Activated CD4-positive, alpha-beta memory T cell treated with anti-CD3 and anti-CD28 coated beads for 36 hours (primary cell): ENCODE measurements at regions not wholly inside any gene's neighbourhood (a gene's known extent, or its start where the extent isn't known, plus 50 kb on each side); places are given as distances from the start of the nearest gene placed in this dataset.
"Not testable (repeated sequence)": the region's sequence is repeated elsewhere in the genome, so short reads cannot be mapped to it uniquely, and the experiment has no call there.

Experiments
- CTCF ChIA-PET: fragments of 350-600 bp; sonication (Branson Sonifier 250); formaldehyde crosslinking; loops from one replicate; lab custom pipeline; 2021; ENCODE audit warnings: antibody characterized with exemption, inconsistent platforms; lab: Charles Lee
- POLR2A ChIA-PET: fragments of 350-600 bp; sonication (Branson Sonifier 250); formaldehyde crosslinking; loops from one replicate; lab custom pipeline; 2021; ENCODE audit warnings: antibody characterized with exemption; lab: Charles Lee
- DNase-seq: peaks from one replicate; pipeline ENCODE4 v3.0.0-alpha.2; 2020
- H3K27ac Mint-ChIP-seq: one replicate; pipeline ENCODE4 v1.8.0; 2021; ENCODE audit warnings: mixed read lengths
- H3K27me3 Mint-ChIP-seq: one replicate; pipeline ENCODE4 v1.8.0; 2021; ENCODE audit warnings: mixed read lengths
- H3K36me3 Mint-ChIP-seq: one replicate; pipeline ENCODE4 v1.8.0; 2021; ENCODE audit warnings: mixed read lengths
- H3K4me1 Mint-ChIP-seq: one replicate; pipeline ENCODE4 v1.8.0; 2021; ENCODE audit warnings: low read depth, mixed read lengths
- H3K4me3 Mint-ChIP-seq: one replicate; pipeline ENCODE4 v1.8.0; 2021; ENCODE audit warnings: mild to moderate bottlenecking, mixed read lengths
- H3K9me3 Mint-ChIP-seq: one replicate; pipeline ENCODE4 v1.8.0; 2021; ENCODE audit warnings: mixed read lengths
- intact Hi-C: fragments of 100-400 bp; cut with micrococcal nuclease; formaldehyde crosslinking; loops from one replicate; pipeline ENCODE4 v1.15.1; 2023

DNA sequence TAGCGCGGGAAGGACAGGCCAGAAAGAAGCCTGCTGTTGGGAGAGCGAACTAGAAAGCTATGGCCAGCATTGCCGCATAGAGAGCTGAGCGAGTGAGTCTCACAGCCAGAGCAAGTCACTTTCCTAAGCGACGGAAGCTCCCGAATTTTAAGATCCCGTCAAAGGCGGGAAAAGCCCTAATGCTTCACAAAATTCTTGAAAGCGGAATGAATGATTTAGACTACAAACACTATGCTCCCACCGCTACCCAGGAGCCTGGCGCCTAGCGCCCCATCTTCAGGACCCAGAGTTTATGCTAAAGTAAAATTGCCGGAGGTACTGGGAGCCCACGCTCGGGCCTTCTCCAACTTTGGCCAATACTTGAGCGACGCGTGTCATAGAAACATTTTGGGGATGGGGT, 409.9 kb upstream of the ESRRG start:
- intact Hi-C loops, result loop anchor here (10.0 kb wide), 1 partner anchor 1032 kb away; no protein-coding TSS in a partner anchor
- CTCF ChIA-PET, result no interaction called here
- no peak for DNase-seq
- H3K27me3 Mint-ChIP-seq, result peaks cover 50% of the 10 kb centered on the region
- no peak overlapping the region for H3K27ac Mint-ChIP-seq
- peaks cover 1% of the 10 kb centered on the region for H3K36me3 Mint-ChIP-seq
- H3K4me1 Mint-ChIP-seq, result peaks cover 6% of the 10 kb centered on the region
- no peaks in the 10 kb centered on the region for H3K9me3 Mint-ChIP-seq
- POLR2A ChIA-PET, result no interaction called here
- H3K4me3 Mint-ChIP-seq, result no peak overlapping the region

DNA sequence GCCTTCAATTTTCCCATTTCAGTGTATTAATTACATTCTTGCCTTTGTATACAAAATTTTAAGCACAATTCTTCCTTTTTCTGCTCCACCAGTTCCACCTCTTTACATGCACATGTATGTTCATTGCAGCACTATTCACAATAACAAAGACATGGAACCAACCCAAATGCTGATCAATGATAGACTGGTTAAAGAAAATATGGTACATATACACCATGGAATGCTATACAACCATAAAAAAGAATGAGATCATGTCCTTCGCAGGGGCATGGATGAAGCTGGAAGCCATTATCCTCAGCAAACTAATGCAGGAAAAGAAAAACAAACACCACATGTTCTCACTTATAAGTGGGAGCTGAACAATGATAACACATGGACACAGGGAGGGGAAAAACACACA, 400.1 kb upstream of the ESRRG start:
- H3K36me3 Mint-ChIP-seq, DNase-seq, CTCF ChIA-PET, H3K9me3 Mint-ChIP-seq, intact Hi-C loops, H3K27me3 Mint-ChIP-seq, H3K4me1 Mint-ChIP-seq, H3K4me3 Mint-ChIP-seq, POLR2A ChIA-PET, H3K27ac Mint-ChIP-seq: not testable (repeated sequence)

- H3K27me3 Mint-ChIP-seq, result no peaks in the 10 kb centered on the region
- no peaks in the 10 kb centered on the region for H3K9me3 Mint-ChIP-seq
- no peak overlapping the region for H3K4me3 Mint-ChIP-seq
- POLR2A ChIA-PET, result no interaction called here
- CTCF ChIA-PET, result no interaction called here
- no peak overlapping the region for H3K27ac Mint-ChIP-seq
- H3K36me3 Mint-ChIP-seq, result no peaks in the 10 kb centered on the region
- H3K4me1 Mint-ChIP-seq, result no peaks in the 10 kb centered on the region
- intact Hi-C loops, result no loop called here
- DNase-seq, result no peak
These were observed 394.8 kb upstream of the ESRRG start for GRCh38 chr1:217117973-217118465.

DNA sequence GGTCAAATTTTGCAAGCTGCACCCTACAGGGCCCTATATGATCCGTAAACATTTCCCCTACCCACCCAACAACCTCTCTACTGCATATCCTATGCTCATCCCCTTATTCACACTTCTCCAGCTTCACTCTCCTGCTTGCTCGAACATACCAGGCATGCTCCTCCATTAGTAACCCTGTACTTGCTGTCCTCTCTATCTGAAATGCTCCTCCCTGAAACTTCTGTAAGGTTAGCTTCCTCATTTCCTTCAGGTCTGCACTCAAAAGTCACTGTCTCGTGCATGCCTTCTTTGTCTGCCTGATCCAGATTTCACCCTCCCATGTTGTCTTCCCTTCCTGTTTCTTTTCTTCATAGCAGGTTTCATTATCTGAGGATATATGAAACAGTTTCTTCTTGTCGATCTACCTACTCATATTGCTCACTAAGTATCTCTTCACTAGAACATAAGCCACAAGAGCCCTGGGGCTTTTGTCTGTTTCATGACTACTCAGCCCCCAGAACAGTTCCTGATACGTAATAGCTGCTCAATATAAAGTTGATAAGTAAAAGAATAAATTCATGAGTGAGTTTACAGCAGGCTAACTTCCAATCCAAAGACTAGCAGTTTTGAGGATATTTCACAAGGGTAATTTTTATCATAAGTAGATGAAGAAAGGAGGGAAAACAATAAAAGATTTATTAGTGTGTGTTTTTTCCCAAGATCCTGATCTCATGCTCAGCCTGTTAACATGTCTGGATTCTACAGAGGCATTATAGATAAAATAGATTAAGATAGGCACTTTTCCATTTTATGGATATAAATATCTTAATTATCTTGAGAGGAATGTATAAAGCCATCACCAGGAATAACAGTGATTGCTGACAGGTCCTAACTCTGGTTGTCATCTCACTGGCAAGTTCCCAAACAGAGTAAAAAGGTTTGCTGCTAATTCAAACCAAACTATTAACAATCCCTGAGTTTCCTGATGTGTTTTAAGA, 392.5 kb upstream of the ESRRG start:
- Mint-ChIP-seq H3K9me3 (peaks cover 5% of the 10 kb centered on the region), H3K36me3 (no peaks in the 10 kb centered on the region), H3K4me3 (no peak overlapping the region), H3K27me3 (no peaks in the 10 kb centered on the region), H3K4me1 (no peaks in the 10 kb centered on the region), H3K27ac (no peak overlapping the region)
- DNase-seq, result no peak
- CTCF ChIA-PET, result no interaction called here
- intact Hi-C loops, result no loop called here
- POLR2A ChIA-PET, result no interaction called here

GRCh38 chr1:217109928-217110327, 386.7 kb upstream of the ESRRG start:
- CTCF ChIA-PET, result no interaction called here
- H3K4me1 Mint-ChIP-seq, result no peaks in the 10 kb centered on the region

DNA sequence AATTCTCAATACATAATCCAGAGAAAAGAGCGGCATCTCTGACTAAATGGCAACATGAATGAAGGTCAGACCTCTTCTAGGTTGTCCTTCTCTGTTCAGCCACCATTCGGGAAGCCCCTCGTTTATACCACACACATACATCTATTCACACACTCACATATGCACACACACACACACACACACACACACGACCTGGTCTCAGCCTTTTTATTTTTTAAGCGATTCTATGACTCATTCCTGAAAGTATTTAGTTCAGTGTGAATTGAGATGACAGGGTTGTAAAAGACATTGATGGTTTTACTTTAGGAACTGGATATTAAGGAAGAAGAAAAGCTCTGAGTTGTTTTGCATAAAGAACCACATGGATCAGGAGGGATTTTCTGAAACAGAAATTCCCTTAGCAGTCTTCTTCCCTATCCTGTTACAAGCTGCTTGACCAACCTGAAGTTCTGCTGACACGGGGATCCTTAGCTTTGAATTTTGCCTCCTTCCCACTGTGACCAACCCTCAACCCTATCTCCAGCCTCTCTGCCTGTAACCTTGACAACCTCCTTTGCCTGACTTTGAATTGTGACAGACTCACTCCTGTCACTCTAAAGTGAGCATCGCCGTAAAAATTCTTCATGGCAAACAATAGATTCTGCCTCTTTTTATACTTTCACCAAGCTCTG, 383.1 kb upstream of the ESRRG start:
- Mint-ChIP-seq H3K36me3 (no peaks in the 10 kb centered on the region), H3K4me1 (no peaks in the 10 kb centered on the region), H3K4me3 (no peak overlapping the region), H3K27ac (no peak overlapping the region), H3K9me3 (peaks cover 3% of the 10 kb centered on the region), H3K27me3 (no peaks in the 10 kb centered on the region)
- intact Hi-C loops, result no loop called here
- ChIA-PET POLR2A (no interaction called here), CTCF (no interaction called here)
- DNase-seq, result no peak

More at GRCh38 chr1:217109928-217110327, 386.7 kb upstream of the ESRRG start:
- Mint-ChIP-seq H3K36me3 (no peaks in the 10 kb centered on the region), H3K4me3 (no peak overlapping the region), H3K27ac (no peak overlapping the region), H3K27me3 (no peaks in the 10 kb centered on the region), H3K9me3 (peaks cover 8% of the 10 kb centered on the region)
- POLR2A ChIA-PET, result no interaction called here
- intact Hi-C loops, result no loop called here
- no peak for DNase-seq

- H3K27me3 Mint-ChIP-seq, result no peaks in the 10 kb centered on the region
- H3K36me3 Mint-ChIP-seq, result no peaks in the 10 kb centered on the region
- no peak for DNase-seq
- intact Hi-C loops, result no loop called here
- no peak overlapping the region for H3K27ac Mint-ChIP-seq
- H3K9me3 Mint-ChIP-seq, result peaks cover 2% of the 10 kb centered on the region
- ChIA-PET POLR2A (no interaction called here), CTCF (no interaction called here)
- H3K4me1 Mint-ChIP-seq, result no peaks in the 10 kb centered on the region
- H3K4me3 Mint-ChIP-seq, result no peak overlapping the region
These were observed 382.2 kb upstream of the ESRRG start for GRCh38 chr1:217105437-217105836.

DNA sequence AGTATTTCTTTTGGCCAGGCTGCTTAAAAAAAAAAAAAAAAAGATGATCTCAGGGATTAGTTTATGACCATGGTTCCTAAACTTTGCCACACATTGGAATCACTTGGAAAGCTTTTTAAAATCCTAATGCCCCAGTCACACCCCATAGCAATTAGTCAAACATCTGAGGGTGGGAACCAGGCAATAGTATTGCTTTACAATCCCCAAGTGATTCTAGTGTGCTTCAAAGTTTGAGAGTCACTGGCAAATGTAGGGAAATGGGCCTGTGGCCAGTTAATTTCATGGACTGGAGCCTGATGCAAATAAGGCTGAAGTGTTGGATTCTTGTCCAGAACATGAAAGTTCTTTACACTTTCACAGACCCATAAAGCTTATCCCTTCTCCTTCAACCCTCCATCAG, 374.6 kb upstream of the ESRRG start:
- ChIA-PET CTCF (no interaction called here), POLR2A (interaction anchor here (0.5 to 0.6 kb wide), 2 partner anchors 1172 to 1323 kb away, joined by 3 read pairs; no protein-coding TSS in a partner anchor)
- Mint-ChIP-seq H3K27ac (no peak overlapping the region), H3K4me3 (no peak overlapping the region), H3K9me3 (peaks cover 1% of the 10 kb centered on the region), H3K36me3 (no peaks in the 10 kb centered on the region), H3K4me1 (no peaks in the 10 kb centered on the region), H3K27me3 (peaks cover 2% of the 10 kb centered on the region)
- DNase-seq, result no peak
- intact Hi-C loops, result no loop called here

GRCh38 chr1:217096200-217096599, 373.0 kb upstream of the ESRRG start:
- peaks cover 1% of the 10 kb centered on the region for H3K9me3 Mint-ChIP-seq
- H3K27me3 Mint-ChIP-seq, result peaks cover 10% of the 10 kb centered on the region
- DNase-seq, result no peak
- ChIA-PET POLR2A (no interaction called here), CTCF (no interaction called here)
- no peaks in the 10 kb centered on the region for H3K36me3 Mint-ChIP-seq
- H3K27ac Mint-ChIP-seq, result no peak overlapping the region
- H3K4me1 Mint-ChIP-seq, result no peaks in the 10 kb centered on the region
- no peak overlapping the region for H3K4me3 Mint-ChIP-seq
- intact Hi-C loops, result no loop called here

DNA sequence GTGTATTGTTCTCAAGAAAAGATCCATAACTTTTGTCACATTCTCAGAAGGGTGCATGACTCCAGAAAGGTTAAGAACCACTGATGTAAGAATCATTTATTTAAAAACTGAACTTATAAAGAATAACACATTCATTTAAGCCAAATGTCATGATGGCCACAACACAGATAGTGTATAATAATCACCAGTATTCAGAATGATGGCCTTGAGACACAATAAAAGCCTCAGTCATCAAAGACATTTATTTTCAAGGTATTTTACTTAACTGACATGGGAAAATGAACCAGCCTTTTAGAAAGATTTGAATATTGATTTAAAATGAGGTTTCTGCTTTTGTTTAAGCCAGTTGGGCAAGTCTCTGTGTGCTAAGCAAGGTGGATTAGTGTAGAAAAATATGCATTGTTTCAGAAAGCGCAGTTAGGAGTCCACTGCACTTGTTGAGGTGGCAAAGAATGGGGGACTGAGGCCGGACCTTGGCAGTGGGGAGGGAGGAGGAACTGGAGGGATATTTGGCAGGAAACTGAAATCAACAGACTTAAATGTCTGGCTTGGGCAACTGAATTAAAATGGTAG, 371.9 kb upstream of the ESRRG start:
- Mint-ChIP-seq H3K36me3 (no peaks in the 10 kb centered on the region), H3K27ac (no peak overlapping the region), H3K27me3 (peaks cover 17% of the 10 kb centered on the region), H3K9me3 (peaks cover 1% of the 10 kb centered on the region), H3K4me3 (no peak overlapping the region), H3K4me1 (peaks cover 2% of the 10 kb centered on the region)
- intact Hi-C loops, result no loop called here
- no peak for DNase-seq
- CTCF ChIA-PET, result no interaction called here
- POLR2A ChIA-PET, result no interaction called here

DNA sequence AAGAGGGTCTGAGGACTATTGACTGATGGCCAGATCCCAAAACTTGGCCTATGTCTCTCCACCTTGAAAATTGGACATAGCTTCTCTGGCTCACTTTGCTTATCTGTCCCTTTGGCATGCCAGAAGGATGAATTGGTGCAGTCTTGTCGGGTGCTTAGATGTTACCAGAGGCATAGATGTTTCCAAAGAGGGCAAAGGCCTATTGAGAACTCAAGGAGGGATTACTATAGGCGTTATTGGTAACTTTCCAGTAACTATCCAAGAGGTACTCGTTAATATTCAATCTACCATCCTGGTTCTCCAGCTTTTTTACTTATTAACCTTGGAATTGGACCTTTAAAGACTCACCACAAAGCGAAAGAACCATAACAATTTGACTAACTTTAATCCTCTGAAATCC, 368.3 kb upstream of the ESRRG start:
- H3K27ac Mint-ChIP-seq, result no peak overlapping the region
- CTCF ChIA-PET, result no interaction called here
- DNase-seq, result no peak
- peaks cover 30% of the 10 kb centered on the region for H3K27me3 Mint-ChIP-seq
- H3K9me3 Mint-ChIP-seq, result no peaks in the 10 kb centered on the region
- no peak overlapping the region for H3K4me3 Mint-ChIP-seq
- peaks cover 8% of the 10 kb centered on the region for H3K4me1 Mint-ChIP-seq
- H3K36me3 Mint-ChIP-seq, result no peaks in the 10 kb centered on the region
- intact Hi-C loops, result no loop called here
- POLR2A ChIA-PET, result no interaction called here
